ENCODE measurements at regions not wholly inside any gene's neighbourhood (a gene's known extent, or its start where the extent isn't known, plus 50 kb on each side); places are given as distances from the start of the nearest gene placed in this dataset.

DNA sequence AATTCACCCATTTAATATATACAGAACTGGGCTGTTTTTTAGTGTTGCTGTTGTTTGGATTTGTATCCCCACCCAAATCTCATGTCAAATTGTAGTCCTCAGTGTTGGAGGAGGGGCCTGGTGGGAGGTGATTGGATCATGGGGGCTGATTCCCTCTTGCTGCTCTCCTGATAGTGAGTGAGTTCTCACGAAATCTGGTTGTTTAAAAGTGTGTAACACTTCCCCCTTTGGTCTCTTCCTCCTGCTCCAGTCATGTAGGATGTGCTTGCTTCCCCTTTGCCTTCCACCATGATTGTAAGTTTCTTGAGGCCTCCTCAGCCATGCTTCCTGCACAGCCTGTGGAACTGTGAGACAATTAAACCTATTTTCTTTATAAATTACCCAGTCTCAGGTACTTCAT lies 141.6 kb upstream of the AADAT start:
- Mint-ChIP-seq H3K27me3 (ENCODE audit: insufficient read depth, unreplicated experiment) (no peaks in the 10 kb centered on the region), H3K36me3 (ENCODE audit: insufficient read depth, unreplicated experiment) (no peaks in the 10 kb centered on the region), H3K9me3 (ENCODE audit: unreplicated experiment) (no peaks in the 10 kb centered on the region), H3K4me1 (ENCODE audit: insufficient read depth, unreplicated experiment) (no peaks in the 10 kb centered on the region), H3K4me3 (ENCODE audit: unreplicated experiment) (no peak overlapping the region), H3K27ac (ENCODE audit: low read depth, unreplicated experiment) (no peak overlapping the region)
- BruUV-seq (replicated peaks) = no TSS peak
- intact Hi-C loops (cut with micrococcal nuclease) = no loop called here
- ChIA-PET CTCF (interaction anchor here (1.0 to 3.2 kb wide), 2 partner anchors 26 to 29 kb away, joined by 4 to 16 read pairs; no protein-coding TSS in a partner anchor), POLR2A (no interaction called here)
- TF ChIP-seq, protein P1, sequence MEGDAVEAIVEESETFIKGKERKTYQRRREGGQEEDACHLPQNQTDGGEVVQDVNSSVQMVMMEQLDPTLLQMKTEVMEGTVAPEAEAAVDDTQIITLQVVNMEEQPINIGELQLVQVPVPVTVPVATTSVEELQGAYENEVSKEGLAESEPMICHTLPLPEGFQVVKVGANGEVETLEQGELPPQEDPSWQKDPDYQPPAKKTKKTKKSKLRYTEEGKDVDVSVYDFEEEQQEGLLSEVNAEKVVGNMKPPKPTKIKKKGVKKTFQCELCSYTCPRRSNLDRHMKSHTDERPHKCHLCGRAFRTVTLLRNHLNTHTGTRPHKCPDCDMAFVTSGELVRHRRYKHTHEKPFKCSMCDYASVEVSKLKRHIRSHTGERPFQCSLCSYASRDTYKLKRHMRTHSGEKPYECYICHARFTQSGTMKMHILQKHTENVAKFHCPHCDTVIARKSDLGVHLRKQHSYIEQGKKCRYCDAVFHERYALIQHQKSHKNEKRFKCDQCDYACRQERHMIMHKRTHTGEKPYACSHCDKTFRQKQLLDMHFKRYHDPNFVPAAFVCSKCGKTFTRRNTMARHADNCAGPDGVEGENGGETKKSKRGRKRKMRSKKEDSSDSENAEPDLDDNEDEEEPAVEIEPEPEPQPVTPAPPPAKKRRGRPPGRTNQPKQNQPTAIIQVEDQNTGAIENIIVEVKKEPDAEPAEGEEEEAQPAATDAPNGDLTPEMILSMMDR (IDR thresholded peaks at IDR 0.05; ENCODE audit: unreplicated experiment) = no peak
- no peak for DNase-seq (ENCODE audit: unreplicated experiment)

DNA sequence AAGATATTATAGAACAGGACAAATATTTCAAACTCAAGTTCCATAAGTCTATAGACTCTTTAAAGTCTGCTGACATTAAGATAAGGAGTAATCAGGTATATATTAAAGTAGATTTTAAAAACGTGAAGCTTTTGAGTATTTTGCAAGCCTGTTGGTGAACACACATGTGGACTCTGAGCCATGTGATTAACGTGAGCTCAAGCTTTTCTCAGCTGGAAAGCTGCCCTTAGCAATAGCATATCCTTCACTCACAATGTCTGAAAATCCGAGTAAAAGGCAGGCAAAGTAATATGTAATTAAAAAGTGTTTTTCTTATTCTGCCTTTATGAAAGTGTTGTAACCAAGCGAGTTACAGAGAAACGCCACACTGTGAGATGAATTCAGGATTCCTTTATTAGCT lies 140.5 kb upstream of the AADAT start:
- intact Hi-C loops (cut with micrococcal nuclease) = no loop called here

DNA sequence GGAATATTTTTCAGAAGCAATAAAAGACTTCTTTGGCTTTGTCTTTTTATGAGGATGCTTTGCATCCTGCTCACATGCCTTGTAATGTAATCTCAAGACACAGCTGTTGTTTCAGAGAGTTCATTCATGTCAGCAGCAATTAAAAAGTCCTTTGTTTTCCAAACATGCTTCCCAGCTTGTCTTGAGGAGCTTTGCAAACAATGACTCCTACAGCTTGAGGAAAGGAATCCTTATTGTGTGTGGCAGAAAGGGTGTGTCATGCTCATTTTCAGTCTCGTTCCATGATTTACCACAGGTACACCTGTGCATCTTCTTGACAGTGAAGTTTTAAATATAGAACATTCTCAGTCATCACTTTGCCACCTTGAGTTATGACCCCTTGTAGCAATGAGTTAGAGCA lies 139.2 kb upstream of the AADAT start:
- Mint-ChIP-seq H3K4me3 (ENCODE audit: unreplicated experiment) (no peak overlapping the region), H3K9me3 (ENCODE audit: unreplicated experiment) (no peaks in the 10 kb centered on the region)

More for the DNA sequence above, 140.5 kb upstream of the AADAT start:
- H3K4me1 Mint-ChIP-seq (ENCODE audit: insufficient read depth, unreplicated experiment) = no peaks in the 10 kb centered on the region
- no peak overlapping the region for H3K27ac Mint-ChIP-seq (ENCODE audit: low read depth, unreplicated experiment)
- TF ChIP-seq, protein P1 (IDR thresholded peaks at IDR 0.05; ENCODE audit: unreplicated experiment) = no peak
- DNase-seq (ENCODE audit: unreplicated experiment) = no peak
- H3K27me3 Mint-ChIP-seq (ENCODE audit: insufficient read depth, unreplicated experiment) = no peaks in the 10 kb centered on the region
- no peaks in the 10 kb centered on the region for H3K9me3 Mint-ChIP-seq (ENCODE audit: unreplicated experiment)
- H3K4me3 Mint-ChIP-seq (ENCODE audit: unreplicated experiment) = no peak overlapping the region
- ChIA-PET POLR2A (no interaction called here), CTCF (interaction anchor here (0.6 to 3.2 kb wide), 3 partner anchors 27 to 32 kb away, joined by 3 to 16 read pairs (median 4); no protein-coding TSS in a partner anchor)
- H3K36me3 Mint-ChIP-seq (ENCODE audit: insufficient read depth, unreplicated experiment) = no peaks in the 10 kb centered on the region
- BruUV-seq (replicated peaks) = no TSS peak

DNA sequence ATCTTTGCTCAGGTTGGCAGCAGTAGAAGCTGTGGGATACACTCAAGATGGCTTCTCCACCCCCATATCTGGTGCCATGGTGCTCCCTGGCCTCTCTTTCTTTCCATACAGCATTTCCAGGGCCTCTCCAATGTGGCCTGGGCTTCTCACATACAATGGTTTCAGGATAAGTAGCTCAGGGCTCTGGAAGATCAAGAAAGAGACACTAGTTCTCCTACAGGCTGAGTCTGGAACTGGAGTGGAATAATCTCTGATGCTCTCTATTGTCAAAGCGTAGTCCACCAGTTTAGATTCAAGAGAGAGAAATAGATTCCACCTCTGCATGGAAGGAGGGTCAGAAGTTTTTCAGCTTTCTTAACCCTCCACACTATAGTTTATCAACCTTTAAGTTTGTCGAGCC lies 138.2 kb upstream of the AADAT start:
- TF ChIP-seq, protein P1 (IDR thresholded peaks at IDR 0.05; ENCODE audit: unreplicated experiment) = no peak
- peaks cover 4% of the 10 kb centered on the region for H3K9me3 Mint-ChIP-seq (ENCODE audit: unreplicated experiment)

More for the DNA sequence above, 139.2 kb upstream of the AADAT start:
- H3K36me3 Mint-ChIP-seq (ENCODE audit: insufficient read depth, unreplicated experiment) = no peaks in the 10 kb centered on the region
- TF ChIP-seq, protein P1 (IDR thresholded peaks at IDR 0.05; ENCODE audit: unreplicated experiment) = no peak
- H3K27ac Mint-ChIP-seq (ENCODE audit: low read depth, unreplicated experiment) = no peak overlapping the region
- H3K27me3 Mint-ChIP-seq (ENCODE audit: insufficient read depth, unreplicated experiment) = no peaks in the 10 kb centered on the region
- ChIA-PET POLR2A (no interaction called here), CTCF (interaction anchor here (0.6 to 3.2 kb wide), 3 partner anchors 31 to 1618 kb away, joined by 3 to 16 read pairs (median 3); no protein-coding TSS in a partner anchor)
- BruUV-seq (replicated peaks) = no TSS peak
- no peak for DNase-seq (ENCODE audit: unreplicated experiment)
- intact Hi-C loops (cut with micrococcal nuclease) = no loop called here
- H3K4me1 Mint-ChIP-seq (ENCODE audit: insufficient read depth, unreplicated experiment) = no peaks in the 10 kb centered on the region

More for the DNA sequence above, 138.2 kb upstream of the AADAT start:
- intact Hi-C loops (cut with micrococcal nuclease) = no loop called here
- no TSS peak for BruUV-seq (replicated peaks)
- H3K27ac Mint-ChIP-seq (ENCODE audit: low read depth, unreplicated experiment) = no peak overlapping the region
- ChIA-PET POLR2A (interaction anchor here (1.1 kb wide), 1 partner anchor 30 kb away, joined by 3 read pairs; no protein-coding TSS in a partner anchor), CTCF (interaction anchor here (3.2 kb wide), 1 partner anchor 32 kb away, joined by 16 read pairs; no protein-coding TSS in a partner anchor)
- no peaks in the 10 kb centered on the region for H3K27me3 Mint-ChIP-seq (ENCODE audit: insufficient read depth, unreplicated experiment)
- H3K4me3 Mint-ChIP-seq (ENCODE audit: unreplicated experiment) = no peak overlapping the region
- no peaks in the 10 kb centered on the region for H3K4me1 Mint-ChIP-seq (ENCODE audit: insufficient read depth, unreplicated experiment)
- DNase-seq (ENCODE audit: unreplicated experiment) = no peak
- no peaks in the 10 kb centered on the region for H3K36me3 Mint-ChIP-seq (ENCODE audit: insufficient read depth, unreplicated experiment)
